ENCODE measurements at regions not wholly inside any gene's neighbourhood (a gene's known extent, or its start where the extent isn't known, plus 50 kb on each side); places are given as distances from the start of the nearest gene placed in this dataset.
"Not testable (repeated sequence)": the region's sequence is repeated elsewhere in the genome, so short reads cannot be mapped to it uniquely, and the experiment has no call there.

DNA sequence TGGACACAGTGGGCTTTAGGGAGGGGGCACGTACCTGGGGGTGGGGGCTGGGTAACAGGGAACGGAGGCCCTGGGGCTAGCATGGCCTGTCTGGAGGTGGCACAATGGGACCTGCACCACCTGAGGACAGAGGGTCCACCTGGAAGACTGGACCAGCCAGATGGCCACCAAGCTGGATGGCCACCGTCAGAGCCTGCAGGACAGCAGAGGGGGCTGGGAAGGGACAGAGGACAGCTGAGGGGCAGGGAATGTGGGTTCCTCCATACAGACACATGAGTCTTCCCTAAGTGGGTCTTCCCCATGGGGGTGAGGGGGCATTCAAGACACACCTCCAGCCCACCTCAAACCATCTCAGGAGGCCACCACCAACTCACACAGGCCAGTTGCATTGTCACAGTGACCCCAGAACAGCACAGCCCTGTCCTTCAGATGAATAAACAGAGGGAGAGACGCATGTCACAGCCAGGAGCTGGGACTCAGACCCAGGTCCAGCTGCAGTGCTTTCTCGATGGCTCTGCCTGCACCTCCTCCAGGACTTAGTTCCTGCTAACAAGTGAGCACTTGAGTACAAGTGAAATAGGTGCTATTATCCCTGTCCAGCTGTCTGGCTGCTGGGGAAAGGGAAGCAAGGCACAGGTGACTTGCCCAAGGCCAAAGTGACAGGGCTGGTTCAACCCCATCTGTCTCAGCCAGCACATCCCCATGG, 52.4 kb upstream of the CSPG4 start:
- H3K36me3 ChIP-seq (replicated peaks in 1 of 2; ENCODE audit: control insufficient read depth in 1 of 2, insufficient read depth in 2 of 2, low read length in 2 of 2); H3K4me1 Mint-ChIP-seq; H3K27me3 Mint-ChIP-seq (ENCODE audit: low read depth in 3 of 3); H3K27ac ChIP-seq (ENCODE audit: low read depth in 1 of 2, low read length in 2 of 2); H2AFZ ChIP-seq (ENCODE audit: insufficient read depth, low read depth, low read length, poor library complexity, severe bottlenecking); H3K4me3 Mint-ChIP-seq; H3K79me2 ChIP-seq (ENCODE audit: insufficient read depth, low read length); H4K20me1 ChIP-seq (ENCODE audit: insufficient read depth, low read length); DNase-seq; H3K4me1 ChIP-seq (ENCODE audit: control insufficient read depth in 1 of 2, insufficient read depth in 2 of 2, low read length in 2 of 2); H3K9me3 Mint-ChIP-seq; H3K4me3 ChIP-seq (replicated peaks in 1 of 3; ENCODE audit: low read depth in 2 of 3, low read length in 3 of 3); H3K4me2 ChIP-seq (replicated peaks; ENCODE audit: extremely low read depth, low read length, poor library complexity, severe bottlenecking); H3K9ac ChIP-seq (ENCODE audit: insufficient read depth, low read length, poor library complexity, severe bottlenecking); H3K36me3 Mint-ChIP-seq; H3K27me3 ChIP-seq (ENCODE audit: control insufficient read depth in 2 of 2, insufficient read depth in 2 of 2, low read length in 2 of 2); intact Hi-C loops (cut with micrococcal nuclease); H3K9me3 ChIP-seq (replicated peaks in 1 of 2; ENCODE audit: control insufficient read depth in 1 of 2, insufficient read depth in 1 of 2, low read length in 2 of 2): not testable (repeated sequence)
- WGBS (ENCODE audit: insufficient coverage) = no CpG with 5 or more reads among the region's 5 CpGs
- peak overlapping the region in 1 of 7 donors; percentile 37 for H3K27ac Mint-ChIP-seq

GRCh38 chr15:75763635-75764600, 51.3 kb upstream of the CSPG4 start:
- H3K4me3 ChIP-seq (replicated peaks in 1 of 3; ENCODE audit: low read depth in 2 of 3, low read length in 3 of 3); H3K9me3 ChIP-seq (replicated peaks in 1 of 2; ENCODE audit: control insufficient read depth in 1 of 2, insufficient read depth in 1 of 2, low read length in 2 of 2); H3K4me1 ChIP-seq (ENCODE audit: control insufficient read depth in 1 of 2, insufficient read depth in 2 of 2, low read length in 2 of 2); H2AFZ ChIP-seq (ENCODE audit: insufficient read depth, low read depth, low read length, poor library complexity, severe bottlenecking); H3K27ac ChIP-seq (ENCODE audit: low read depth in 1 of 2, low read length in 2 of 2); H3K27me3 ChIP-seq (ENCODE audit: control insufficient read depth in 2 of 2, insufficient read depth in 2 of 2, low read length in 2 of 2); H3K9me3 Mint-ChIP-seq; H3K36me3 ChIP-seq (replicated peaks in 1 of 2; ENCODE audit: control insufficient read depth in 1 of 2, insufficient read depth in 2 of 2, low read length in 2 of 2); H3K9ac ChIP-seq (ENCODE audit: insufficient read depth, low read length, poor library complexity, severe bottlenecking); H3K4me3 Mint-ChIP-seq; H3K4me2 ChIP-seq (replicated peaks; ENCODE audit: extremely low read depth, low read length, poor library complexity, severe bottlenecking); H3K36me3 Mint-ChIP-seq; intact Hi-C loops (cut with micrococcal nuclease); DNase-seq; H3K79me2 ChIP-seq (ENCODE audit: insufficient read depth, low read length); H4K20me1 ChIP-seq (ENCODE audit: insufficient read depth, low read length); H3K27me3 Mint-ChIP-seq (ENCODE audit: low read depth in 3 of 3): not testable (repeated sequence)
- Mint-ChIP-seq H3K4me1 (peaks cover 12% of the 10 kb centered on the region), H3K27ac (peak overlapping the region in 1 of 7 donors; percentile 53)
- 98% methylated on average over 10 of the region's 14 CpGs for WGBS (ENCODE audit: insufficient coverage)
